Fibroblast of skin of right quadriceps (primary cell): ENCODE measurements at regions not wholly inside any gene's neighbourhood (a gene's known extent, or its start where the extent isn't known, plus 50 kb on each side); places are given as distances from the start of the nearest gene placed in this dataset.
"Not testable (repeated sequence)": the region's sequence is repeated elsewhere in the genome, so short reads cannot be mapped to it uniquely, and the experiment has no call there.

Experiments
- DNase-seq: peaks from one replicate; pipeline ENCODE4 v3.0.0-alpha.2; 2013

- DNase-seq: not testable (repeated sequence)
Observed at GRCh38 chr5:63180190-63180589, 601.6 kb downstream of the LRRC70 start.

DNA sequence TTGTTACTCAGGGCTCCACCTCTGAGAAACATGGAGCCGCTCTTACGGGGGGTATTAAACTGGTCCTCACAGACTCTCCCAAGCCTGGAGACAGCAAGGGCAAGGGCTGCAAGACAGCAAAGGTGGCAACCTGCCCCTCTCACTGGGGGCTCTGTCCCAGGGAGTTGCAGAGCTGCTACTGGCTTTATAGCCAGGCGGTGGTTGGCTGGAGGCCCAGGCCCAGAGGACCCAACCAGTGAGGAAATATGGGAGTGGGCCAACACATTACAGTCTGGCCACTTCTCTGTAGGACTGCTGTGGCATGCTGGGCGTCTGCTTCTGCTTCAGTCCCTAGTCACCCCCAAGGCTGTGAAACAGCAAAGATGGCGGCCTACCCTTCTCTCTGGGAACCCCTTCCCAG, 597.2 kb downstream of the LRRC70 start:
- no peak for DNase-seq

GRCh38 chr5:63170486-63170885, 591.9 kb downstream of the LRRC70 start:
- no peak for DNase-seq

GRCh38 chr5:63164838-63165535, 586.4 kb downstream of the LRRC70 start:
- DNase-seq: no peak

DNA sequence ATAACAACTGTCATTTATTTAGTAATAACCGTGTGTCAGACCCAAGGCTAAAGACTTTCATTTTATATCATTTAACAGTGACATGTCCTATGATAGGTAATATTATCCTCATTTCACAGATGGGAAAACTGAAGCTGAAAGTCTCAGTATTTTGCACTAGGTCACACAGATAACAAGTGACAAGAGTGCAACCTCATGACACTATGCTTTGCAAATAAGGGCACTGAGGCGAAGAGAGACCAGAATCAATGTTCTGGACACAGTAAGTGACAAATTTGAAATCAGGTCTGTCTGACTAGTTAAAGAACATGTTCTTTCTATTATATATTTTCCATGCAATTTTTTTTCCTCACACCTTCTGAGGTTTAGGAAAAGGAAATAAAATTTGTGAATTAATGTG, 585.7 kb downstream of the LRRC70 start:
- no peak for DNase-seq

- no peak for DNase-seq
Observed at GRCh38 chr5:63155310-63155631, 576.7 kb downstream of the LRRC70 start.

- no peak for DNase-seq
Observed at GRCh38 chr5:63154476-63155309, 576.1 kb downstream of the LRRC70 start.

DNA sequence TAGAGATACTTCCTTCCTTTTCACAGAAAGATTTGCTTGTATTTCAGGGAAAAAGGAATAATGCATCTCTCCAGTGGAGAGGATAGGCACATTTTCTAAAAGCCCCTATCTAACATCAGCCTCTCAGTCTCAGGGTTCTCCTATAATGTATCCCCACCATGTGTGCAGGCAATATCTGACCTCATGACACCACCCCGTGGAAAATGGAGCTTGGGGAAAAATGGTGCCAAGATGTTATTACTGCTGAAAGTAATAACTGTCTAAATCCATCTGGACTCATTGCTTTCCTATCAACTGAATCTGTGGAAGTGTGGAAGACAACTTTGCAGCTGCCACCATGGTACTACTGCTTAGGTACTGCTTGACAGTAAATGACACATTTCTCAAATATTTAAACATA, 574.3 kb downstream of the LRRC70 start:
- no peak for DNase-seq

GRCh38 chr5:63145167-63145566, 566.5 kb downstream of the LRRC70 start:
- no peak for DNase-seq

- DNase-seq: no peak
Observed at GRCh38 chr5:63141591-63141990, 563.0 kb downstream of the LRRC70 start.

GRCh38 chr5:63135291-63135690, 556.7 kb downstream of the LRRC70 start:
- DNase-seq: no peak

- DNase-seq: peak; percentile 79
Observed at GRCh38 chr5:63131626-63132285, 553.1 kb downstream of the LRRC70 start.

- DNase-seq: no peak
Observed at GRCh38 chr5:63128761-63129160, 550.1 kb downstream of the LRRC70 start.

DNA sequence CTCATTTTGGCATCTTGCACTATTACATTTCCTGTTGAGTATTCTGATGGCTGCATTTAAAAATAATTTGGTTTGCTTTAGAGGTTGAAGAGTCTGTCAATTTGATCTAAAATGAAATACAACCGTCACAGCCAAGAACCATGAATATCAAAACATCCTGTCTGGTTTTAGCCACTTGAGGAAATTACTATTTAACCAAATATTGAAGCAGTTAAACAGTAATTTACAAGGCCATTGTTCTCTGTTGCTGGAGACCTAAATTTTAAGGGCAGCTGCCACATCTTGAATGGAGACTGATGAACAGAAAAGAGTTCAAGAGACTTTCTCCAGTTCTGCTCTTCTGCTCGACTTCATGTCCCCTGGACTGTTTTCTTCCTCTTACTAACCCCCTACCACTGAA, 549.4 kb downstream of the LRRC70 start:
- no peak for DNase-seq

- DNase-seq: peak; percentile 66
Observed at GRCh38 chr5:63127054-63127453, 548.4 kb downstream of the LRRC70 start.

- peak; percentile 62 for DNase-seq
Observed at GRCh38 chr5:63125862-63126261, 547.2 kb downstream of the LRRC70 start.

GRCh38 chr5:63125392-63125791, 546.8 kb downstream of the LRRC70 start:
- DNase-seq: no peak

GRCh38 chr5:63124266-63124665, 545.6 kb downstream of the LRRC70 start:
- DNase-seq: no peak

- DNase-seq: no peak
Observed at GRCh38 chr5:63121471-63121870, 542.9 kb downstream of the LRRC70 start.

DNA sequence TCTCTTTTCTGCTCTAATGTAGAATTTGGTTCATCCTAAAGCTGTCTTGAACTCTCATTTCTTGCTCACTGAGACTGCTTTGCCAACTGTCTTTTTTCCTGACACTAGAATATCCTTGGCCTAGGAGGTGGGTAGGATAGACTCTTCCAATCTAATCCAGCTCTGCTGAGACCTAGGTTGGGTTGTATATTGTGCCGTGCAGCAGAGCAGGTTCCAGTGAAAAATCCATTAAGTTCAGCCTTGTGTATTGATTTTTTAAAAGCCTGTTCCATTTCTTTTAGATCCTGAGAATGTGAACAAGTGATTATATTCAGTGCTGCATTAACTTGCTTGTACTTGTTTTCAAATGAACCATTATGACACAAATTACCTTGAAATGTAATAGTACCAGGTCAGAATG, 539.6 kb downstream of the LRRC70 start:
- DNase-seq: no peak

GRCh38 chr5:63111891-63112290, 533.3 kb downstream of the LRRC70 start:
- DNase-seq: no peak

GRCh38 chr5:63101870-63102269, 523.3 kb downstream of the LRRC70 start:
- DNase-seq: no peak

DNA sequence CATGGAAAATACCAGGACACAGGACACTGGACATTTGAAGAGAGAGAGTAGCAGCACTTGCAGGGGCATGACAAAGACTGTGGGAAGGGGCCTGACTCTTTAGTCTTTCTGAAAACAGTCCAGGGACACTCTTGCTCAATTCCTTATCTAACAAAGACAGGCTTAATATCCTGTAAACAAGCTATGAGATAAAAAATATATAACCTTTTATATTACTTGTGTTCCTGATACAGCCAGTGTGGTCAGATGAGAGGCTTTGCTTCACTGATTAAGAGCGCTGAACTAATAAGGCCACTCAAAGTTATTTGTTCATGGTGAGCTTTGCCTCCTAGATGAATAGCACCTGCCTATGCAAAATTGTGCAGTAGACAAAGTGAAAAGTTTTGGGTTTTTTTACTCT, 518.7 kb downstream of the LRRC70 start:
- DNase-seq: no peak

- no peak for DNase-seq
Observed at GRCh38 chr5:63094730-63095129, 516.1 kb downstream of the LRRC70 start.
